GM06990 (cell line): ENCODE measurements at regions not wholly inside any gene's neighbourhood (a gene's known extent, or its start where the extent isn't known, plus 50 kb on each side); places are given as distances from the start of the nearest gene placed in this dataset.

Source experiments
- DNase-seq: peaks from one replicate; pipeline ENCODE4 v3.0.0-alpha.2; 2011; ENCODE audit not compliant: insufficient read length; ENCODE audit errors: extremely low read depth
- H3K27me3 ChIP-seq: replicated peaks from 2 replicates; pipeline ENCODE4 v1.6.0; 2011; ENCODE audit warnings: low read length; ENCODE audit not compliant: control insufficient read depth, insufficient read depth
- H3K36me3 ChIP-seq: 2 replicates; pipeline ENCODE4 v1.5.1; 2011; ENCODE audit warnings: low read length; ENCODE audit not compliant: control insufficient read depth, insufficient read depth
- H3K4me3 ChIP-seq: replicated peaks from 2 replicates; pipeline ENCODE4 v1.5.1; 2011; ENCODE audit warnings: low read depth, mild to moderate bottlenecking, control low read depth, low read length
- TF ChIP-seq, protein P1 (sequence below): IDR thresholded peaks from 2 replicates; pipeline ENCODE4 v1.5.1; 2011; ENCODE audit warnings: low read length, control low read depth, mild to moderate bottlenecking, inconsistent platforms; ENCODE audit not compliant: insufficient read depth, poor library complexity, severe bottlenecking

- DNase-seq: no peak
- no peaks in the 10 kb centered on the region; the same call in 1 of the 2 replicates for H3K27me3 ChIP-seq
- H3K36me3 ChIP-seq: no peaks in the 10 kb centered on the region
- no peak overlapping the region for H3K4me3 ChIP-seq
- TF ChIP-seq, protein P1, sequence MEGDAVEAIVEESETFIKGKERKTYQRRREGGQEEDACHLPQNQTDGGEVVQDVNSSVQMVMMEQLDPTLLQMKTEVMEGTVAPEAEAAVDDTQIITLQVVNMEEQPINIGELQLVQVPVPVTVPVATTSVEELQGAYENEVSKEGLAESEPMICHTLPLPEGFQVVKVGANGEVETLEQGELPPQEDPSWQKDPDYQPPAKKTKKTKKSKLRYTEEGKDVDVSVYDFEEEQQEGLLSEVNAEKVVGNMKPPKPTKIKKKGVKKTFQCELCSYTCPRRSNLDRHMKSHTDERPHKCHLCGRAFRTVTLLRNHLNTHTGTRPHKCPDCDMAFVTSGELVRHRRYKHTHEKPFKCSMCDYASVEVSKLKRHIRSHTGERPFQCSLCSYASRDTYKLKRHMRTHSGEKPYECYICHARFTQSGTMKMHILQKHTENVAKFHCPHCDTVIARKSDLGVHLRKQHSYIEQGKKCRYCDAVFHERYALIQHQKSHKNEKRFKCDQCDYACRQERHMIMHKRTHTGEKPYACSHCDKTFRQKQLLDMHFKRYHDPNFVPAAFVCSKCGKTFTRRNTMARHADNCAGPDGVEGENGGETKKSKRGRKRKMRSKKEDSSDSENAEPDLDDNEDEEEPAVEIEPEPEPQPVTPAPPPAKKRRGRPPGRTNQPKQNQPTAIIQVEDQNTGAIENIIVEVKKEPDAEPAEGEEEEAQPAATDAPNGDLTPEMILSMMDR: no peak
These were observed 275.1 kb downstream of the NPHP4 start for GRCh38 chr1:5717031-5717682.

DNA sequence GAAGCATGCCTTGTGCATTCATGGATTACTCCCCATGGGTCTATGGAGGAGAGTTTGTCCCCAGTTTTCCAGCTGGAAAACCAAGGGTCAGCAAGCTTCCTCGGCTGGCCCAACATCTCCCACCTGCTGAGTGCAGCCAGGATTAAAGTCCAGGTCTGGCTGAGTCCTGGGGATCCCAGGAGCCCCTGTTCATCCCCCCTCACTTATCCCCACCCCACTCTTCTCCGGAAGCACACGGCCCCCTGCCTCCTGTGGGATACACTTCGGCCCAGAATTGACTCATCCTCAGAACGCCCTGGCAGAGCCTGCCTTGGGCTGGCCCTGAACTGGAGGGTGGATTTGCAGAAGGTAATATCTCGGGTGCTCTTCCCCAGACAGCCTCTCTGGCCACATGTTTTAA lies 276.1 kb downstream of the NPHP4 start:
- Histone ChIP-seq H3K36me3 (no peaks in the 10 kb centered on the region), H3K4me3 (no peak overlapping the region), H3K27me3 (no peaks in the 10 kb centered on the region; the same call in 1 of the 2 replicates)
- TF ChIP-seq, protein P1: no peak
- no peak for DNase-seq

GRCh38 chr1:5713101-5714010 lies 278.9 kb downstream of the NPHP4 start:
- TF ChIP-seq, protein P1: no peak
- H3K4me3 ChIP-seq: no peak overlapping the region
- no peak for DNase-seq
- no peaks in the 10 kb centered on the region for H3K36me3 ChIP-seq
- H3K27me3 ChIP-seq: no peaks in the 10 kb centered on the region

- TF ChIP-seq, protein P1: no peak
- no peaks in the 10 kb centered on the region for H3K36me3 ChIP-seq
- H3K27me3 ChIP-seq: no peaks in the 10 kb centered on the region
- no peak for DNase-seq
- no peak overlapping the region for H3K4me3 ChIP-seq
These were observed 280.1 kb downstream of the NPHP4 start for GRCh38 chr1:5711956-5712645.

DNA sequence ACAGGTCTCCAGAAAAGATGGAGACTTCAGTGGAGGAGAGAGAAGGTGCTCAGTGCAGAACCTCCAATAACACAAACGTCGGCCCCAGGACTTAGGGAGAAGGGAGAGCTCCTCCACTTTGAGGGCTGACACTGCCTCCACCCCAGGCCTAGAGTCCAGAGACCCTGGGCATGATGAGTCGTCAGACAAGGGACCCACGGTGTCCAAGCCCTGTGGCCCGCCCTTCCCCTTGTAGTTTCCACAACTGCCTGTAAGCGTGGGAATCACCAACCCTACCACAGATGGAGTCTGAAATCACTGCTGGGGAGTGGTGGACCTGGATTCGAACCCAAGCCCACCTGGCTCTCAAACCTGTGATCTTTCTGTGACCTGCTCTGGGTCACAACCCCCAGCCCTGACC lies 281.1 kb downstream of the NPHP4 start:
- Histone ChIP-seq H3K4me3 (no peak overlapping the region), H3K27me3 (no peaks in the 10 kb centered on the region), H3K36me3 (no peaks in the 10 kb centered on the region)
- TF ChIP-seq, protein P1: no peak
- no peak for DNase-seq
